Inferior parietal cortex (tissue), 1 donor: ENCODE measurements at regions not wholly inside any gene's neighbourhood (a gene's known extent, or its start where the extent isn't known, plus 50 kb on each side); places are given as distances from the start of the nearest gene placed in this dataset.
"Not testable (repeated sequence)": the region's sequence is repeated elsewhere in the genome, so short reads cannot be mapped to it uniquely, and the experiment has no call there.

Experiments used
- DNase-seq: peaks from one replicate; pipeline ENCODE4 v3.0.0-alpha.2; 2016; ENCODE audit errors: extremely low spot score

DNA sequence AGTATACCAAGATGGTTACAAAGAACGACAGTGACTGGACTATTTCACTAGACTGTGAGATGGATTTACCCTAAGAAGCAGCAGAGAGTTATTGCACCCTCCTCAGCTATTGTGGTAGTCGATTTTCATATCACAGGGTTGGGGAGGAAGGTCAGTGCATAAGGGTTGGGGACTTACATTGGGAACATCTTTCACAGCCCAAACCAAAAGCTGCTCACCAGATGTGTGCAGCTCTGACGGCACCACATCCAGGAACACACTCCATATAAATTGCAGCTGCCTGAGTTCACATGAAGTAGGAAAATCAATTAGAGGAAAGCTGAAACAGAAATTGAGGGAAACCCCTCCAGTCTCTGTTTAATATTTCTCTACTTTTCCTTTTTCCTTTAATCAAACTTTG lies 470.5 kb upstream of the NRSN1 start:
- no peak for DNase-seq

DNA sequence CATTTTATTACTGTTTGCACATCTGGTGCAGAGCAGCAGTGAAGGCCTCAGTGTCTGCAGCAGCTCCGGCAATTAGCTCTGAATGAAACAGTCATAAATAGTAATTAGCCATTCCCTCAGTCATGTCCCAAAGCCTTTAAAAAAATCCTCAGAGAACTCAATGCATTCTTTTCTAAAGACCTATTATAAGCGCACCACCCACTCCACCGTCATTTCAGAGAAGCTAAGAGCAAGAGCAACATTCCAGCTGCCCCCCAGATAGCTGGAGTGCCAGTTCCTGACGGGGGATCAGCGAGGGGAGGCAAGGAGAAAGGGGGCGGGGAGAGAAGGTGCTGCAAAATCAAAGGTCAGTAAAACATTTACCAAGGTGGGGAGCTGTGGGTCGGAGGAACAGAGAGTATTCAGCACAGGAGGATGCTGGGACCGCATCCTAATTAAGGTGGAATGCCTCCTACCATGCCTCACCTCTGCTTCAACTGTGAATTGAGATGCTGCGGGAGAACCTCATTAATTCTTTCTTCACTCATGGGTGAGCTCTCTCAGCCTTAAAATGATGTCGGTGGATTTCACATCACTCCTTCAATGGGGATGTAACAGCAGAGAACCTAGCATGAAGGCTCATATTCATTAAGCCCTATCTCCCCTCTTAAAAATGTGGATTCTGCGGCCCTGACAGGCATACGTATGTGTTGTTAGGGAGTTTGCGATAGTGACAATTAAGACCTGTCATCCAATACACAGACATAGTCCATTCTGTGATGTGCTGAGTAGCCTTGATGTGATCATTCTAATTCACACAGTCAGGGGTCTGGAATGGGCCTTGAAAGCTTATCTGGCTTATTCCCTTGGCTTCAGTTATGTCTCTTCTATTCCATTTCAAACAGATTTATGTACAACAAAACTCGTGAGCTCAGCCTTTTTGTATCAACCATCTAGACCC lies 469.5 kb upstream of the NRSN1 start:
- no peak for DNase-seq

DNA sequence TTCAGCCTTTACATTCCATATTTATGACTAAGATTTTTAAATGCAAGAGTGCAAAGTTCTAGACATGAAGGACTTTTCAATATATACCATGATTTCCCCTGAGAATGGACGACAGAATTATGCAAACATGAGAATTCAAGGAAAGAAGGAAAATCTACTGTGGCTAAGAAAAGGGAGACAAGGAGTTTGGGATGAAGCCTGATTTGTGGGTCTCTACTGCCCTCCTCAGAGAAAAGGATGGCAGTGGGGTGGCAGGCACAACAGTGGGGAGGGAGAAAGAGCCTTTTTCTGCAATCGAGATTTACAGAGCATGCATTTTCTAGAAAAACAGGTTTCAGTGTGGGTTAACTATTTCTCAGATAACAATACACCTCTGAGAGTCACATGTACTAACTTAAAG lies 466.9 kb upstream of the NRSN1 start:
- DNase-seq, result peak; percentile 77

DNA sequence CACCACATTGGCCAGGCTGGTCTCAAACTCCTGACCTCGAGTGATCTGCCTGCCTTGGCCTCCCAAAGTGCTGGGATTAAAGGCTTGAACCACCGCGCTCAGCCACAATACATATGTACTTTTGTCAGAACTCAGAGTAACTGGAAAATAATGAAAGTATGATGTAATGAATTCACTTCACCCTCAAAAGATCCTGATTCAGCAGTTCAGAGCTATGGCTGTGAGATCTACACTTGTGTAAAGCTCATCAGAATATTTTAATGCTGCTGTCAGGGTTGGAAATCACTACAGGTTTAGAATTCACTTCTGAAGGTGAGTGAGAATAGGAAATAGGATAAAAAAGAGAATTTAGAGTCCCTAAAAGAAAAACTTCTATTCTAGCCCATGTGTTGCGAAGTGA lies 464.5 kb upstream of the NRSN1 start:
- no peak for DNase-seq

DNA sequence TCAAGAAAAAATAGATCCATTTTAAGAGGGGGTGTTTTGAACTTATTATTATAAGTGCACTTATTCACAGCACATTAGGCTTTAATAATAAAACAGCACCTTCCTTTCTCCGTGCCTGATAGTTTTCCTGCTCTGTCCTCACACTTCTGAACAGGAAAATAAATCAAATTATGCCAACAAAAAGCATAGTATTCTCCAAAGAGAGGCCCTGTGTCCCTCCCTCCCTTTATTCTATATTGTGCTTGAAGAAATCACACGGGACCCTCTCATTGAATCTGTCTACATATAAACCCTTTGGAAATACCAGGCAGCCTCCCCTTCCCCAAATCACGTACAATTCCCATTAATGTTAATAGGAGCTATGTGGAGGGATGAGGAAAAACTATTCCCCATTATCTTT lies 462.9 kb upstream of the NRSN1 start:
- DNase-seq, result no peak

DNA sequence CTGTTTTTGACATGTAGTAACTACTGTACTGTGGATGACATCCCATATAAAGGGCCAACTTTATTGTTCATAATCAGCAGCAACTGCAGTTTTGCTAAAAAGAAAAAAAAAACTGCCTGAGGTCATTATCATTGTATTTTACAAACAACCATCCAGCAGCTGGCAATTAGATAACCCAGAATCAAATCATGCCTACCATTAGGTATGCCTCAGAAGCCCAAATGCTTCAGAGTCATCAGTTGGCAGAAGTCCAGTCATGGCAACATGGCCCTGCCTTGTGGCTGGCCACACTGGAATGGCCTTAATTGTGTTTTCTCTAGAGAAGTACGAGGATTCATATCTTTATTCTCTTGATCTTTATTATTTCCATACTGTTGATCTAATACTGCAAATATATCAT lies 462.4 kb upstream of the NRSN1 start:
- DNase-seq, result no peak

DNA sequence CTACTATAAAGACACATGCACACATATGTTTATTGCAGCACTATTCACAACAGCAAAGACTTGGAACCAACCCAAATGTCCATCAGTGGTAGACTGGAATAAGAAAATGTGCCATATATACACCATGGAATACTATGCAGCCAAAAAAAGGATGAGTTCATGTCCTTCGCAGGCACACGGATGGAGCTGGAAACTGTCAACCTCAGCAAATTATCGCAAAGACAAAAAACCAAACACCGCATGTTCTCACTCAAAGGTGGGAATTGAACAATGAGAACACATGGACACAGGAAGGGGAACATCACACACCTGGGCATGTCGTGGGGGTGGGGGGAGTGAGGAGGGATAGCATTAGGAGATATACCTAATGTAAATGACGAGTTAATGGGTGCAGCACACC lies 460.1 kb upstream of the NRSN1 start:
- not testable (repeated sequence) for DNase-seq

DNA sequence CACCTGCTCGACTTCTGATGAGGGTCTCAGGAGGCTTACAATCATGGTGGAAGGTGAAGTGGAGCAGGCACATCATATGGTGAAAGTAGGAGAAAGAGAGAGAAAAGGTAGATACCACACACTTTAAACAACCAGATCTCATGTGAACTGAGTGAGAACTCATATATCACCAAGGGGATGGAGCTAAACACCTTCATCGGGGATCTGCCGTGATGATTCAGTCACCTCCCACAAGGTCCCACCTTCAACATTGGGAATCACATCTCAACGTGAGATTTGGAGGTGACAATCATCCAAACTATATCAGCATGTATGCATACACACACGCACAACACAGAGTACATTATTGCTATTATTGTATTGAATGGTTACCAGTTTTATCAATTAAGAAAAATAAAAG lies 453.3 kb upstream of the NRSN1 start:
- DNase-seq, result no peak

DNA sequence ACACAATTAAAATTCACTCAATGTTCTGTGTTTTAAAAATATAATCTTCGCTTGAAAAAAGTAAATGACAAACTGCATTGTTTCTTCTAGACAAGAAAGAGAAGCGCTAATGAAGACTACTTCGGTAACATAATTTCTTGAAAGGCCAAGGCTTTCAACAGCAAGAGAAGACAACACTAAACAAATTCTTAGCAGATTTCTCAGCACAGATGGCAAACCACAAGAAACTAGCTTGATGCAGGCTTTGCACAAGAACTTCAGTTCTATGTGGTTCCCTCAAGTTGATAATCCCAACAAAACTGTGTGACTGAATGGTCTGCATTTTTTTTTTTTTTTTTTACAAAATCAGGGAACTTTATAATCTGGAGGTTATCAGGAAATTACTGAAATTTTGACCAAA lies 447.4 kb upstream of the NRSN1 start:
- DNase-seq, result no peak

DNA sequence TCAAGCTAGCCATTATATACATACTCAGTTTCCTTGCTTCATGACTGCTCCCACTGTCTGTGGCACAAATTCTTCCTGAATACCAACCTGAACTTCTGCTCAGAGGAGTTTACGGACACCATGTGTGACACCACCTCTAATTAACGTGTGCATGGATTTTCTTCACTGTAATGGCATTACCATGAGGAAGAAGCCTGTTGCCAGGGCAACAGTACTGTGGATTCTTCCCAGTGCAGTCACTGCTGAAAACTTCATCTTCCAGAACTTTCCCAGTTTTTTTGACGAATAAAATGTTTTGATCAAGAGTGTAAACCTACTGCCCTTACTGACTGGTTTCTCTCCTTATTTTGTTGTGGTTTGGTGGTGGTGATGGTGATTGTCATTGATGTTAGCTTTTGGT lies 444.3 kb upstream of the NRSN1 start:
- no peak for DNase-seq

DNA sequence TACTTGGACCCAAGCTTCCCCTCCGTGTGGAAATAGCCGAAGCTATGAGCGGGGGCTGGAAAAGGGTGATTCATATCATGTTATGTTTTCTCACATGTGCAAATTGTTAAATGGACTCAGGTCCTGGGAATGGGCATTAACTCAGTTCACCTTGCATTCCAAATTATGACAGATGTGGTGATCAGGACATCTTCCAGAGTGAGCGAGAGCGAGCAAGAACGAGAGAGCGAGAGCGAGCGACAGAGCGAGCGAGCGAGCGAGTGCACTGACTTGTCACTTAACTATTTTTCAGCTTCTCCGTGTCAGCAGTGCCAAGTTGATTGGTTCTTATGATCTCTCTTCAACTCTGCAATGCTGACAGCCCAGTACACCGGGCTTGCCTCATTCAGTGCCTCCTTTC lies 437.4 kb upstream of the NRSN1 start:
- no peak for DNase-seq

DNA sequence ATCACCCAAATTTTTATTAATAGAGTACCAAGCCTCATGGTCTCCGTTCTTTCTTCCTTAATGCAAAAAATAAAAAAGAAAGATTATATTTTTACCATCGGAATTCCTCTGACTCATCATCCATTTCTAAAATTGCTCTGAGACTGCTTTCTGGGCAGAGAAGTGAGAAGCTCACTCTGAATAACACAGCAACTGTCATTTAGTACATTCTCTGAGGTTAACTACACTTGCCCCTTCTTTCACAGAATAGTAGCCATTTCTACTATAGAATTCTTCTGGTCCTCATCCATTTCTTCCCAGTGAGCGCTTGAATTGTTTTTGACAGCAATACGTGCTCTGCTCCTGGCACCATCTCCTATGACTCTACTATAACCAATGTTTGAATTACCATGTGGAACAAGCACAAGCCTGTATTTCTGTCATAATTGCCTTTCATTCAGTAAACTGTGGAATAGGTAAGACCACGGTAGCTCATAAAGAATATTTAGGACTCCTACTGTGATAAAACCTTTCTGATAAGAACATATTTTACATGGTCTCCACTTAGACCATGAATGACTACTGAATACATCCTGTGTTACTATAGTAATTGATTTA lies 435.5 kb upstream of the NRSN1 start:
- DNase-seq, result no peak

DNA sequence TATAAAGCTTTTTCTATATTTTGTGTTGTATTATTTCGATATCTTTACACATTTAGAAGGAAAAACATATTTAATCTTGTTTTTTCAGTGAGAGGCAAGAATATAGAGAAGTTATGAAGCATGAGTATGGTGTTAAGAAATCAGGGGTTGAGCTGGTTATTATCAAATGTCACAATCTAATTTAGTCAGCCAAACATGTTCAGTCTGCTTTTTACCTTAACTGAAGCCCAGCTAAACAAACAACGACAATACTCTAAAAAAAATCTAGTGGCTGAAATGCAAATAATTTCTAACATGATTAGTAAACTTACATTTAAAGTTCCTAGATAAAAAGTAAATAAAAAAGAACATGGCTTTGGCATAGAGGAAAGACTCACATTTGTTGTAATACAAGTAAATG lies 433.8 kb upstream of the NRSN1 start:
- no peak for DNase-seq

DNA sequence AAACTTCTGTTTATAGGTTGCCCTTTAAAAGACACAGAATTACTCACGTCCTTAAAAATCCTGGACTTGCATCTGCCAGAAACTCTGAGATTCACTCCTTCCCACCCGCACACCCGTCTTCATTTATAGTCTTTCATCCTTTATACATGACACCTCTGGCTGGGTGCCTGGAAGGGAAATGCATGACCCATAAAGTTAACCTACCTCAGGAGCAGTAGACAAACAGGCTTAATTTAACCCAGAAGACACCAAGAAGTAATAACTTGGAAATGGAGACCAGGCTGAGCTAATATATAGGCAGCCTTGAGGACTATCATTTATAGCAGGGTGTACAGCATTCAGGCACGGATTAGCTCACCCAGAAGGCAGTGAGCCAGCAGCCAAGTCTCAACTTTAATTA lies 429.0 kb upstream of the NRSN1 start:
- peak; percentile 9 for DNase-seq

DNA sequence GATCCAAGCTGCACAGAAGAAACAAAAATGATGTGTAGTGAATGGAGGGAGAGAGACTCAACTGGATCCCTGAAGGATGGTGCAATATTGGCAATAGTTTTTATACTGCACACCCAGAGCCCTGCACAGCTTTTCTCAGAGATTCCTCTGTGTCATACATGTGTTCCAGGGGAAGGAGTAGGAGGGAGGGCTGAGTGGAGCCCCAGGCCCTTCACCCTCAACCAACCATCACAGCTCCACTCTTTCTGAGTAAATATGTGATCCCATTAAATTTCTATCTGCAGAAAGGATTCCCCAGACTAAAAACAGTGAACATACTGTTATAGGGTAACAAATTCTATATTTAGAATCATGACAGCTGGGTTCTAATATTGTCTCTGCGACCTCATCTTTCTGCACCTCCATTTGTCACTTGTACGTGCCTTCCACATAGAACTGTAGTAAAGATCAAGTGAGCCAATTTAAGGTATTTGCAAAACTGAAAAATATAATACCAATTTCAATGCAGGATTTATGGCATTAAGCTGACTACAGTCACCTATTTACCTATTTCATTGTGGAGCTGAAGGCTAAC lies 421.4 kb upstream of the NRSN1 start:
- DNase-seq, result no peak

DNA sequence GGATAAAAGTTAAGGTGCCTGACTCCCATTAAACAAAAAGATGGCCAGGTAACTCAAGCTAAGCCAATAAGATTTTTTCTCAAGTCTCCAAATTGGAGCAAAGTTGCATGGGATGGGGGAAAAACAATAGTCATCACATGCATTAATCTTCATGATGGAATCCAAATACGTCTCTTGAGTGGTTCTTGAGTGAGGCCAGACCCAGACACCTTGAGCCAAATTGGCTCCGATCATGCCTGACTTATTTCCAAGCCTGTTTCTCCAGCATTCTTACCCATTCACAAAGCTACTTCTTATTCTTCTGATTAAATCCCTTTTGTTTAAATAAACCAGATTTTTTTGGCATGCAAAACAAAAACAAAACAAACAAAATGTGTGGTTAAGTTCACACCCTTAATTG lies 420.3 kb upstream of the NRSN1 start:
- no peak for DNase-seq

DNA sequence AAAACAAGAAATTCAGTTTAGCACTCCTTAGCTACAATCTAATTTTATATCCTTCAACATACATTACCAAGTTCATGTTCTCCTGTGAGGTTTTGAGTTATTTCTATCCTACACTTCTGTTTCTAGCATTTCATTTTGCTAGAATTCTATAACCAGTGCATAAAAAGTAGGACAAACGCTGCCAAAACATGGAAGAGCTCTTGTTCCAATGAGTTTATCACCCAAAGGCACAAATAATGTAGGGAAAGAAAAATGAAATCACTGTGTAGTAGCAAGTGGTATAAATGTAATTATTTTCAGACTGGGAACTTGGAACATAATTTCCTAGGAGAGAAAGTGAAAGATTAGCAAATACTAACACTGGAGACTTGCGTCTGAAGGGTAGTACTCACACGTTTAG lies 413.3 kb upstream of the NRSN1 start:
- DNase-seq, result peak; percentile 32

DNA sequence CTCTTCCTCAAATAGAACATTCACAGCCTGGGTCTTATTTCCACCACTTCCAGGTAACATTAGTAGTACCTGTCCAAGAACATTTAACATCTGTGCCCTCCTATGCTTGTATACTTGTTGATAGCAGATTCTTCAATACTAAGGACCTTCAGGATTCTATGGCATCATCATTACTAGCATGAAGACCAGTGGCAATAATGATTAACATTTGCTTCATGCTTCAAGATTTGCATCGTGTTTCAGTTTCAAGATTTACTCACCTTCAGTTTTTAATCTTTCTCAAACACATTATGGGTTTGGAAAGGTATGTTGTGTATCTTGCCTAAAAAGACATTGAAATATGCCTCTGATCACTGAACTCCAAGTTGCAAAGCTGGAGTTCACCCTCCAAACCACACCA lies 412.8 kb upstream of the NRSN1 start:
- DNase-seq, result no peak

DNA sequence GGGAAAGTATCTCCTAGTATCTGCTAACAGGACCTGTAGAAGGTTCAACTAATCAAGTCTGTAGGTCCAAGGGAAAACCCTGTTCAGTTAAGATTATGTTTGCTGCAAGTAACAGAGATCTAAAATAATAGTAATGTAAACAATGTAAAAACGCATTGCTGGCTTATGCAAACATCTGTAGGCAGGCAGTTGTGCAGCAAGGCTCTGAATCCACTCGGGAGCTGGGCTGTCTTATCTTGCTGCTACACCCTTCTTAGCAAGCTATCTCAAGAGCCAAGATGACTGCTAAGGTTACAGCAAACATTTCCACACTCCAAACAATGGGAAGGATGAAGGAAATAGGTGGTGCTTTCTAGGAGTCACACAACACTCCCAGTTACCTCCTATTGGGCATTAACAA lies 397.3 kb upstream of the NRSN1 start:
- no peak for DNase-seq

DNA sequence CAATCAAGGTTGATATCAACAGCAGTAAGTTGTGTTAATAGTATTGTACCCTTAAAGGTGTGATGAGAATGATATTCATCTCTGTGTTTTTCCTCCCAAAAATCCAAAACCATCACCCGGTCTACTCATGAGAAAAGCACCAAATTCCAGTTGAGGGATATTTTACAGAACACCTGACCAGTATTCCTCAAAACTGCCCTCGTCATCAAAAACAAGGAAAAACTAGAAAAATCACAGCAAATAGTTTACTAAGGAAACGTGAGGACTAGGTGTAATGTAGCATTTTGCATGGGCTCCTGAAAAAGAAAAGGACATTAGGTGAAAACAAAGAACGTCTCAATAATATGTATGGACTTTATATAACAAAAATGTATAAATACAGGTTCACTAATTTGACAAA lies 394.4 kb upstream of the NRSN1 start:
- DNase-seq, result no peak

DNA sequence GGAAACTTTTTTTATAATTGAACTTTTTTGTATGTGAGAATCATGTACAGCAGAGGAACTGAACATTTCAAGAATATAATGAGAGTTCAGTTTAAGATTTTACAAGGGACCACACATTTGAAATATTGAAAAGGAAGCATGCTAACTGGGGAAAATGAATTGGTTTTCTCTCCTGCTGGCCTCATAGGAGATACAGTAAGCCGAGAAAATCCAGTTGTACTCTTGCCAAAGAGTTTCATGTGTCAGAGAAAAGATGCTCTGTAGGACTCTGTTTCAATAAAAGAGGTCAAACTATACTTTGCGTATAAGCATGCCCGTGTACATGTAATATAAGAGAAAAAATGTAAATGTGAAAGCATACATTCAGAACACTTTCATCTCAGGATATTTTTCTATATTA lies 393.5 kb upstream of the NRSN1 start:
- no peak for DNase-seq

DNA sequence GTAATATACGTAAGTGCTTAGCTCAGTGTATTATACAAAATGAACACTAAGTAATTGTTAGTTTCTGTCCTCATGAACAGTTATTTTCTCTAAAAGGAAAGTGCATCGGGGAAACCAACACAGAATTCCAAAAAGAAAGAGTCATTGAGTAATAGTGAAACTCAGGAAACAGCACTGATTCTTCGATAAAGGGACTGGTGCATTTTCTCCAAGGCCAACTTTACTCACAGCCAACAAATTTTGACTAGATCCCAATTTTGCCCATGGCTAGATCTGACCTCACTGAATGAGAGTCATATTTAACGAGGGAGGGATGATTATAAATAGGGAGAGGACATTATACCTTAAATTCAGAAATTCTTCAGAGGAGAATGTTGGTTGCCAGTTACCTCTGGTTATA lies 390.9 kb upstream of the NRSN1 start:
- DNase-seq, result no peak

DNA sequence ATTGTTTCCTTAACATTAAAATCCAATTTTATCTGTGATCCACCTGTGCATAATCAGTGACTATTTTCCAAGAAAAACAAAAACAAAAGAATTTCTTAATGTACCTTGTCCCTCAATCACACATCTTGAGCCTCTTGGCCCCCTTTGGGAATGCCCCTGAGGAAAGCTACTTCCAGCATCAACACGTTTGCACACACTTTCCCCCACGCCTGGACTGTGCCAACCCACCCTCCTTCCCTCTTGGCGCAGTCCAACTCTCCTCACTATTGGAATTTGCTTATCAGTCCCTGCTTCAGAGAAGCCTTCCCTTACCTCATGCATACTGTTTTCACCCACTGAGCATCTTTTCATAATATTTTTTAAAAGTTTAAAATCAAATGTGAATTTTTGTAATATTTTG lies 389.4 kb upstream of the NRSN1 start:
- DNase-seq, result no peak
